HG03066 (cell line): ENCODE measurements at regions not wholly inside any gene's neighbourhood (a gene's known extent, or its start where the extent isn't known, plus 50 kb on each side); places are given as distances from the start of the nearest gene placed in this dataset.
A peak's percentile ranks its signal among the peaks of the same experiment; 100 is the strongest.

ENCODE experiments used
- ATAC-seq: cut with Tn5 transposase; IDR thresholded peaks from one replicate; pipeline ENCODE4 v1.9.1; 2021; ENCODE audit warnings: low read depth; ENCODE audit not compliant: unreplicated experiment

DNA sequence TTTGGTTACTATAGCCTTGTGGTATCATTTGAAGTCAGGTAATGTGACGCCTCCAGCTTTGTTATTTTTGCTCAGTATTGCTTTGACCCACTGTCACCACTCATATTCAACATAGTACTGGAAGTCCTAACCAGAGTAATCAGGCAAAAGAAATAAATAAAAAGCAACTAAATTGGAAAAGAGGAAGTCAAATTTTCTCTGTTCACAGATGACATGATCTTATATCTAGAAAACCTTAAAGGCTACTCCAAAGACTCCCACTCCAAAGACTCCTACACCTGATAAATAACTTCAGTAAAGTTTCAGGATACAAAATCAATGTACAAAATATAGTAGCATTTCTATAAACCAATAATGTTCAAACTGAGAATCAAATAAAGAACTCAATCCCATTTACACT is 348.6 kb downstream of the CXXC4 start:
- no peak for ATAC-seq

DNA sequence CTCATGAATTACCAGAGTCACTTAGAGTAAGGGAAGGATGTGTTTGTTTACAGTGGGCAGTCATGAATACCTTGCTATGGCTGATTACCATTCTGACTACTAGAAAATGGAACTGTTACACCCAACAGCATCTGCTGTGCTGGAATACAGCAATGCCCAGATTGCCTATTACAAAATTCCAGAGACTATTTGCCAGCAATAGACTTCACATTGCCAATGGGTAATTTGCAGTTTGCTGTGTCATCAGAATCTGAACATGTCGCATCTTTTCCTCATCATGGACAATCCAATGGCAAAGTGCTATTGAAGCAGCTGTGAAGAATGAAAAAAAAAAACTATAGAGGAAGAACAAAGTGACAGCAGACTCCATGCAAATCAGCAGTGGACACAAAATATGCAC is 356.6 kb downstream of the CXXC4 start:
- no peak for ATAC-seq

DNA sequence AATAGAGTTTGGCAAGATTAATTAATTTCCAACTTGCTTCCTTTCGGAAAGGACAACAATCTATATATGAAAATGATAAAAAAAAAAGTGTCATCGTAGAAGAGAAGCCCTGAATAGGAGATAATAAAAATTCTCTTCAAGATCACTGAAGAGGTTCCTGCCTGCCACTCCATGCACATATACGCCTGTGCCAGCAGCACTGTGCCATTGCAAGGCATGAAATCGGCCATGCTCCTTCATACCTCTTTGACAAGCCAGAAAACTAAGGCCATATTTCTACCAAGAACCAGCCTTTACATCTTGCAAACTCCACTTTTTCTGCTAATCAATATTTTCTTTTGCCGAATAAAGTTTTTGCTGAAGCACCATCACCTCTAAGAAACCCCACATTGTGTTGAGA is 365.5 kb downstream of the CXXC4 start:
- ATAC-seq, result no peak

DNA sequence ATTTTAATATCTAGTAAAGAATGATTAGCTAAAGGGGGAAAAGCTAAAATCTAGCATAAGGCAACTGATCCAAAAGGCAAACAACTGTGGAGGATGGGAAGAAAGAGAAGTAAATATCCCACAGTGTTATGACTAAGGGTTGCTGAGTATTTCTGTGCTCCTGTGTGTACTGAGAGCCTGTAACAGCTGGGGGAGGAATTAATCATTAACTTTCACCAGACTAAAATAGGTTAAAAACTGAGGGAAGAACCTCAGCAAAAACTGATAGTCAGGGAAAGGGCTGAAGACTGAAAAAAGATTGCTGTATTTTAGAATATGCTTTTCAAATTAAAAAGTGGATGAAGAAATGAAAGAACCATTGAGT is 365.9 kb downstream of the CXXC4 start:
- ATAC-seq, result no peak

DNA sequence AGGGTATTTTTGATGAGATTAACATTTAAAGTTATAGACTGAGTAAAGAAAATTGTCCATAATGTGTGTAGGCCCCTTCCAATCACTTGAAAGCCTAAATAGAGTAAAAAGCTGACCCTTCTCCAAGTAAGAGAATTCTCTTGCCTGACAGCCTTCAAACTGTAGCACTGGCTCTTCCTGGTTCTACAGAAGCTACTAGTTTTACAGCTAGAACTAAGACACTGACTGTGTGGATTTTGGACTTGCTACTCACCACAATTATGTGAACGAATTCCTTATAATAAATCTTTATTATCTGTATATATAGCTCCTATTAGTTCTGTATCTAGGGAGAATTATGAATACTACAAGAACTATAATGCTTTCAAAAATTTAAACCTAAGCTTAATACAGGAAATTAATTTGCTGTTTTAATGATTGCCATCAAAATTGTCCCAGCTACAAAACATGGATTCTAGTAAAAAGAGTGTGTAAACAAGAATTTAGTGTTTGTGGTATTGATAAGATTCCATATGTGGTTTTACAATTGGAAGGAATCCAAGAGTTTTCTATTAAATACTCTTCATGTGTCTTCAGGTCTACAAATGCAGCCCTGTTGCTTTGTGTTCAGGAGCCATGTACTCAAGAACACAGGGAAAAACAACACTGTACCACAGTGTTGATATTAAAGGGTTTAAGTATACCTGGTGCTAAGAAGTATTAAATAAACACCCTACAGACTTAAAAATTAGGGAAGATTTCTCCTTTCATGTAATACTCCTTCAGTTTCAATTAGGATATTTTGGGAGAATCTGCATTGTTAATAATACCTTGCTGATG is 366.5 kb downstream of the CXXC4 start:
- ATAC-seq, result no peak

DNA sequence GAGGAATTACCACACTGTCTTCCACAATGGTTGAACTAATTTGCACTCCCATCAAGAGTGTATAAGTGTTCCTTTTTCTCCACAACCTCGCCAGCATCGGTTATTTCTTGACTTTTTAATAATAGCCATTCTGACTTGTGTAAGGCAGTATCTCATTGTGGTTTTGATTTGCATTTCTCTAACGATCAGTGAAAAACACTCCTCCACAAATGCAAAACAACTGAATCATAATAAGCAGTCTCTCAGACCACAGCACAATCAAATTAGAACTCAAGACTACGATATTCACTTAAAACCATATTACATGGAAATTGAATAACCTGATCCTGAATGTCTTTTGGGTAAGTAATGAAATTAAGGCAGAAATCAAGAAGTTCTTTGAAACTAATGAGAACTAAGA is 371.7 kb downstream of the CXXC4 start:
- no peak for ATAC-seq

DNA sequence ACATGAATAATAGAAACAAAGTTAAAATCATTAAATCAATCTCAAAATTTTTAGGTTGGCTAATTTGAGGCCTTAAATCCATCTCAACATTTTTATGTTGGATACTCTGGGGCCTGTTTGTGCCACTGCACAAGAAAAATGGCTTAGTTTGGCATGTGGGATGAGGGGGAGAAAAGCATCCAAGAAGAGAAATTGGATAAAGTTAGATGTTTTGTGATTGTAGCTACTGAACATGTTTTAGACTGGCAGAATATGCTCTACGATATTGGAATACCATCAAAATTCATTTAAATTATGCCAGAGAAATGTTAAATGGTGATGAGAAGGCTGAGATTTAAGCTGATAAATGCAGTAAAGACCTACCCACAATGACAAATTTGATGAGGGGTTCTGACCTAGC is 376.9 kb downstream of the CXXC4 start:
- no peak for ATAC-seq

DNA sequence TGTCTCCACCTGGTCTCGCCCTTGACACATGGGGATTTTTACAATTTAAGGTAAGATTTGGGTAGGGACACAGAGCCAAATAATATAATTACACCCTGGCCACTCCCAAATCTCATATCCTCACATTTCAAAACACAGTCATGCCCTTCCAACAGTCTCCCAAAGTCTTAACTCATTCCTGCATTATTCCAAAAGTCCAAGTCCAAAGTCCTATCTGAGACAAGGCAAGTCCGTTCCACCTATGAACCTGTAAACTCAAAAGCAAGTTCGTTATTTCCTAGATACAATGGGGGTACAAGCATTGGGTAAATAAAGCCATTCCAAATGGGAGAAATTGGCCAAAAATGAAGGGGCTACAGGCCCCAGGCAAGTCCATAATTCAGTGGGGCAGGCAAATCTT is 380.8 kb downstream of the CXXC4 start:
- no peak for ATAC-seq

DNA sequence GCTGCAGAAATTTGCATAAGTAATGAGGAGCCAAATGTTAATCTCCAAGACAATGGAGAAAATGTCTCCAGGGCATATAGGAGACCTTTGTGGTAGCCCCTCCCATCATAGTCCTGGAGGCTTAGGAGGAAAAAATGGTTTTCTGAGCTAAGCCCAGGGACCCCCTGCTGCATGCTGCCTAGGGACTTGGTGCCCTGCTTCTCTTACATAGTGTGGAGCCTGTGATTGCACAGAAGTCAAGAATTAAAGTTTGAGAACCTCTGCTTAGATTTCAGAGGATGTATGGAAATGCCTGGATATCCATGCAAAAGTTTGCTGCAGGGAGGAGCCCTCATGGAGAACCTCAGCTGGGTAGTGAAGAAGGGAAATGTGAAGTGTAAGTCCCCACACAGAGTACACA is 379.4 kb upstream of the TACR3 start:
- no peak for ATAC-seq

DNA sequence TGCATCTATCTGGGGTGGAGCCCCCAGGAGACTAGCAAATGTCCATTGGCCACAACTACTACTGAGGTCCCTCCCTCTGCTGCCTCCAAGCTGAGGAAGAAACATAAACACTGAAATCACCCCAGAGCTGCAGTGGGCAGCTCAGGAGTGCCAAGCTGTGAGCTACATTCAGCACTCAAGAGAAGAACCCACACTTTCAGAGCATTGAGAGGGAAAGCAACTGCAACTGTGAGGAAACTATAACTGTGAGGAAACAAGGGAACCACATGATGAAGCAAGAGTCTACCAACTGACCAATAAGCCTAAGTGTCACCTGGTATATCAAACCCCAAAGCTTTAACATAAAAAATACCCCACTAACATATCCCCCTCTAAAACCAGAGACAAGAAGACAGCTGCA is 373.5 kb upstream of the TACR3 start:
- no peak for ATAC-seq

DNA sequence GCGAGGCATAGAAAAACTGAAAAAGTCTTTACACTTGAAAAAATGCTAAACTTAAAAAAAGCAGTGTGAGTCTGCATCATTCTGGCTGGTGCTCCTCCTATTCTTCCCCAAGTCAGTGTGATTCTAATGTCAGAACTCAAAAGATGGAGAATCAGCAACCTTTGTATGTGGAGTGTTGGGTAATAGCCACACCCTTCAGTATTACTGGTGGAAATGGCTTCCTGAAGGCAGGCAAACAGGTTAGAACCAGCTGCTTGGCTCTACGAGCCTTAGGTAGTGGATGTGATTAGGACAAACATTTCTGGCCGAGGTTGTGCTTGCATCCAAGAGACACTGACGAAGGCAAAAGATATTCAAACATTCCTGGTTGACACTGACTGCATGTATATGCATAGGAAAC is 353.4 kb upstream of the TACR3 start:
- ATAC-seq, result no peak

DNA sequence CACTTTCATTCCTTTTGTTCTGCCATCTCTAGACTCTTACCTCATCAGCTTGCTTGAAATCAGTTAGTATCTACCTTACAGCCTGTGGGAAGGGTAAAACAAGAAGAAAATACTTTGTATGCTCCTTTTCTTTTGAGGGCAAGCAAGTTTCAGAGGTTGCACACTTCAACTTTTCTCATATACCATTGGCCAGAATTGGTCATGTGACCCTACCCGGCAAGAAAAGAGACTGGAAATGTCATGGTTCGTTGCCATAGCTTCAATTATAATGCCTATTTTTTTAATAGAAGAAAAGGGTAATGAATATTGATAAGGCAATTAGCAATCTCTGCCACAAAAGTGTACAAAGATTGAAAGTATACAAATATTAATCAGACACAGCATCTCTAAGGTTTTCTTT is 346.7 kb upstream of the TACR3 start:
- no peak for ATAC-seq

DNA sequence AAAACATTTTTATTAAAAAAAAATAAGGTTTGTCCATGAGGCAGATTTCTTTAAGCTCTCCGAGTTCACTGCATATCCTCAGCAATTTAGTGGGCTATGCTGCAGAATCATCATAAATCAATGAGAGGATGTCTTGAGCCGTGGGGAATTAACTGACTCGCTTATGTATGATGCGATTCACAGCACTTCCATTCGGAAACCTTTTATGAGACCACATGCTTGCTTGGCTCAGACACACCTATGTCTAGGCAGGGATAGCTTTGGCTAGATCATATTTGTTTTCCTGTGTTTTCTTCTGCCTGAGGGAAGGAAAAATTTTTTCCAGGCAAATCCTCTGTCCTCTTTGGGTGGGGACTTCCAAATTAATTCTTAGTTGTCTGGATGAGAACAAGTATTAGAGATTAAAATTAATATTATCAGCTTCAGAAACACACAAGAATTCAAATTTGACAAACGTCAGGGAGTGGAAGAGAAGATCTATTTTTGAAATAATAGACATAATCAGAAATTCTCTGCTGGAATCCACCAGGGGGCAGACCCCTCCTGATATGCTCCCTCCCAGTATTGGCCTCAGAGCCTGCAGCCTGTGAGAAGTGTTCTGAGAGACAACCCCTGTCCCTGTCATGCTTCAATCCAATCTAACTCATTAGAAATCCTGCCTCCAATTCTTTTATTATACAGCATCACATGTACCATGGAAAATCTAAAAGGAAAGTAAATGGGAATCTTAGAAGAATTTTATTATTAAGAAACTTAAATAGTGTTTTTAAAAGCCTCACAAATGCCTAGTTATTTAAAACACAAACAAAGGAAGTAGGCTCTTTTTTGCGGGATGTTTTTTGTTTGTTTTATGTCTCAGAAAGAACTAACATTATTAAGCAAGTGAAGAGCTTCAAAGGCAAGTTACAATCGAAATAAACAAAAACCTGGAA is 345.1 kb upstream of the TACR3 start:
- peak; percentile 84 for ATAC-seq

DNA sequence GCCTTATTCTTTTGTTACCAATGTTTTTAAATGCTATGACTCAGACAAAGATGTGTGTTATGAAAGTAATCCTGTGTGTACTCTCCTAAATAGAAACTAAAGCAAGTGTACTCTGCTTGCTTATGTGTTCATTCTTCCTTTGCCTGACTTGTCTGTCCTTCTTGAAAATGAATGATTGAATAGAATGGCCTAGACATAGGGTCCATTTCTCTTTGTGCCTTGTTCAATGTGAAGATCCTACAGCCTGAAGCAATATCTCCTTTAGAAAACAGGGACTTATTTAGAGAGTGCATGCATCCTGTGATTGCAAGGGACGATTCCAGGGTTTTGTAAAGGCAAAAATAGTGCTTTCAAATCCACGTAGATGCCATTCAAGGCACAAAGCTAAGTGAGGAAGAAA is 343.6 kb upstream of the TACR3 start:
- ATAC-seq, result no peak

DNA sequence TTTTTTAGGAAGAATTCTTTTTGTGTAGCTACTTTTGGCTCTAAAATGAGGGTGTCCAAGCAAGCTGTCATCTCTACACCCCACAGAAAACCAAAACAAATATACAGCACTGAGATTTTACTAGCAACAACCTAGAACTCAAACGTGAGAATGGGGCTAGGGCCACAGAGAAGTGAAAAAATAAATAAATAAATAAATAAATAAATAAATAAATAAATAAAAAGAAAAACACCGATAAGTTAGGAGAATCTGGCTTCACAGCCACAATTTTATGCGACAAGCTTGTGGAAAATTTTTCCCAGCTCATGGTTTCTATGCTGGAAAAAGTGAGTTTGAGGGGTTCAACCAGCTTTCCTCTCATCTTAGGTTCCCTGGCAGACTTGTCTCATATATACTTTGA is 324.6 kb upstream of the TACR3 start:
- no peak for ATAC-seq

DNA sequence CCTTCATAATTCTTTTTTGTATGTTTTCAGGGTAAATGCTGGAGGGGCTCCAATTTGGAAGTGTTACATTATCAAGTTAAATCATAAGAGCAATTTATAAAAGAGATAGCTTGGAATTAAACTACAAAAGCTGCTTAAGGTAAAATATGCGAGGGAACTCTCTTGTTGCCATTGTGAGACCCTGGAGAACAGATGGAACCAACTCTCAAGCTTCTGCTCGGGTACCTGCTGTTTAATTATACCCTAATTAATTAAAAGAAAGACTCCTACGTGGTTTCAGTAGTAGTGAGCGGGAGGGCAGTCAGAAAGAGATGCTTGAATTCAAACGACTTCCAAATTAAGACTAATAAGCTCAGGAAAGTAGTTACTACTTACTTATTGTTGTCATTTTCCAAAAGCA is 313.1 kb upstream of the TACR3 start:
- no peak for ATAC-seq

DNA sequence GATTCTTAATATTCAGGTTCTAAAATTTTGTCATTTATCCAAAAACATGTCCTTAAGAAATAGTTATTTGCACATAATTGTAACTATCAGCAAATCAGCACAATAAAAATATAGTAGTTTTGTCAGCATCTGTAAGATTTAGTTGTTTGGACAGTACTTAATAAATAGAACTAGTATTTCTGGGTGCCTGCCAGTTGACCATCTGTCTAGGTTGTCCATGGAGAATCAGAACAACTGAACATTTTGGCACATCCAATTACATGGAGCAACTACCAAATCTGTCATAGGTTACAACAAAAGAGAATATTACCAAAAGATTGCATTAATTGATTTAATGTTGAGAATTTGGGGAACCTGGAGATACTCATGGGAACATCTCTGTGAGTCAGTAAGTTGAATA is 305.5 kb upstream of the TACR3 start:
- ATAC-seq, result no peak

DNA sequence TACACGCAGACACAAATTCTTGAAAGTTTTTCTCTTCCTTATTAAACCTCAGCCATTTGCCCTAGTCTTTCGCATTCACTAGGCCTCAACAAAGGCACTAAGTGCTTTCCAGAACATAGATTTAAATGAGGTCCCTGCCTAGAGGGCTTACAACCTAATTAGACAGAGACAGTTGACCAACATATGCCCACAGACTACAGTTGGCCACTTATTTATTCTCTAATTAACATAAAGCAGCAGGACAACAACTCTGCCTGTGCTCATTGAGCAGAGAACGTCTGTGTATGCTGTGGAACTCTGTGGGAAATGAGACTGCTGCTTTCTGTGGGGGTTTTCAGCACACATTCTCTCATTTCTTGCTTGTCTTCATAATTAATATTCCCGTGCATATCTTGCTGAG is 303.0 kb upstream of the TACR3 start:
- ATAC-seq, result no peak

DNA sequence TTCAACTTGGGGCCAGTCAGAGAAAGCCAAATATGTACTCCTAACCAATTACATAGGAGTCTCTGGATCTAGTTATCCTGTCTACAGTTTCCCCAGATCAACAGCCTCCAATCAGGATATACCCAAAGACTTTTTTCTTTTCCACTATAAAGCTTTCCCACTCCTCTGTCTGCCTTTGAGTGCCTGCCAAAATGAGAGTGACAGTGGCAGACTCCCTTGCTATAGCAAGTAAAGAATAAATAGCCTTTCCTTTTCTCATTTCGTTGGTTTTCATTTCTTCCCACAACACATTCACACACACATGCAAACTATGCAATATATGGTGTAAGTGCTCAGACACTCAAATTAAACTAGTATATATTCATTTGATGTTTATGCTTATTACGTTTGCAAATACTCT is 302.4 kb upstream of the TACR3 start:
- no peak for ATAC-seq

DNA sequence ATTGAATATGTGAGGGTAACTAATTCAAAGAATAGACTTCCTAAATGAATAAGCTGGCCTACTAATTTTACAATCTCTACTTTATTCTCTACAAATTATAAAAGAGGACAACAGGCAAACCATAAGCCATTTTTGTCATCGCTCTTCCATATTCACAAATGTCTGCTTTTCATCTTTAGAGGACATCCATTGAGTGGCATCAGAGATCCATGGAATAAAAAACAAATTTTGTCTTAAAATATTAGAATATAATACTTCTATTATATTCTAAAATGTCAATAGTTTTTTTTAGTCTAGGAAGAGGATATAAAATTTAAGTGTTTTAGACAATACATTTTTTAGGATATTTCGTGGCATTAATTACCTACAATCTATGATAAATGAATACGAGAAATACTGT is 300.9 kb upstream of the TACR3 start:
- ATAC-seq, result no peak

DNA sequence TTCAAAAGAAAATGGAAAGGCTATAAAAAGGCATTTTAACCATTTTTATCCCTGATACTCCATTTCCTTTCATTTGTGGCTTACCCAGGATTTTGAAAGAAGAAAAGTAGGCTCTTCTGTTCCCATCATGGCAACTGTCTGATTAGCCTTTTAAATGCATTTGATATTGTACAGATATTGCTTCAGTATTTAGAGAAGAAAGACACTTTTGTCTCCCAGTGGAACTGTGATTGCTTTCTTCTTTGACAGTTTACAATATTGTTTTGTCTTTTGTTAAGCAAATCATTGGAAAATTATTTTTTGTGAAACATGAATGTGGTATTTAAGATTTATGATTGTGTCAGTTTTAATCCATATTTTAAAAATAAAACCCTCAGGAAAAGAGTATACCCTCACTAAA is 297.4 kb upstream of the TACR3 start:
- ATAC-seq, result no peak

DNA sequence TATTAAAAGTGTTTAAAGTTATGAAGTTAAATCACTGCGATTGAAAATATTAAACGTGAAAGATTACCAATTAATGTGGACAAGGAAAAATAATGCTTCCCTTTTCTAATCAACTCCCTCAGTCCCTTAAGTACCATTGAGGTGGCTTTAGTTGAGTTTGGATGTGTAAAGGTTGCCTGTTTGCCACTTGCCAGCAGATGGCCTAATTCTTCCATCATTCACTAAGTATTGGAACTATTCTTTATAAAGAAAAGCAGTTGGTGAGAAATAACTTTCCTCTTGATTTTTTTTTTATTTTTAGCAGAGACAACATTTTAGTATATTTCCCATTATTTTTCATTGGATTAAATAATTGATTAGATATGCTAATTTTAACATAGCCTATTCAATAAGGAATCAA is 295.9 kb upstream of the TACR3 start:
- no peak for ATAC-seq
